Prostate gland (tissue), 2 donors: ENCODE measurements at regions not wholly inside any gene's neighbourhood (a gene's known extent, or its start where the extent isn't known, plus 50 kb on each side); places are given as distances from the start of the nearest gene placed in this dataset.

Source experiments
- CTCF ChIP-seq, 4 experiments: fragments of 200-600 bp in 2 of 4; fragments of 450-650 bp in 2 of 4; sonication (generic) in 2 of 4; IDR thresholded peaks; 1 replicate in 3 of 4; 2 replicates in 1 of 4; pipeline ENCODE4 v1.5.1; 2016 to 2019; ENCODE audit warnings: antibody characterized with exemption in 4 of 4, mild to moderate bottlenecking in 2 of 4, moderate library complexity in 2 of 4
- POLR2A ChIP-seq: fragments of 450-650 bp; IDR thresholded peaks from one replicate; pipeline ENCODE4 v1.6.1; 2016; ENCODE audit warnings: antibody characterized with exemption, mild to moderate bottlenecking
- POLR2AphosphoS5 ChIP-seq: sonication (generic); formaldehyde crosslinking; IDR thresholded peaks from one replicate; pipeline ENCODE4 v1.6.1; 2017; ENCODE audit warnings: antibody characterized with exemption

- no peak for TF ChIP-seq CTCF (IDR thresholded peaks at IDR 0.05)
- no peak for TF ChIP-seq POLR2AphosphoS5
- TF ChIP-seq POLR2A: no peak
These were observed 277.4 kb upstream of the XYLT1 start for GRCh38 chr16:17748044-17748719.
